ENCODE measurements at regions not wholly inside any gene's neighbourhood (a gene's known extent, or its start where the extent isn't known, plus 50 kb on each side); places are given as distances from the start of the nearest gene placed in this dataset.

DNA sequence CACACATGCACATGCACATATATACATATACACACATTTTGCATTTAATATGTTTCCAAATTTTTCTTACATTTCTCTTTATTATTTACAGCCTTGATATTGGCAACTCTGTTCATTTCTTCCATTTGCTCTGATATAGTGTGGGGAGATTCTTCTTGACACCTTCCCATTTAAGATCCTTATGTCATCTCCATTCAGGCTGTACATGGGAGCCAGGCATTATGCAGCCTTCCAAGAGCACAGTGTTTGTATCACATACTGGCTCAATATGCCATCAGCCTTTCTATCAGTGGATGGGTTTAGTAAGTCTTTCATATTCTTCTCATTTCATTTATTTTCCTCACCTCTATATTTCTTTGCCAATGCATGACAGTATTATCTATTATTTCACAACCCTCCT, 372.3 kb upstream of the FTMT start:
- no peak for TF ChIP-seq ZFX (IDR thresholded peaks at IDR 0.05)
- TF ChIP-seq, protein P1, sequence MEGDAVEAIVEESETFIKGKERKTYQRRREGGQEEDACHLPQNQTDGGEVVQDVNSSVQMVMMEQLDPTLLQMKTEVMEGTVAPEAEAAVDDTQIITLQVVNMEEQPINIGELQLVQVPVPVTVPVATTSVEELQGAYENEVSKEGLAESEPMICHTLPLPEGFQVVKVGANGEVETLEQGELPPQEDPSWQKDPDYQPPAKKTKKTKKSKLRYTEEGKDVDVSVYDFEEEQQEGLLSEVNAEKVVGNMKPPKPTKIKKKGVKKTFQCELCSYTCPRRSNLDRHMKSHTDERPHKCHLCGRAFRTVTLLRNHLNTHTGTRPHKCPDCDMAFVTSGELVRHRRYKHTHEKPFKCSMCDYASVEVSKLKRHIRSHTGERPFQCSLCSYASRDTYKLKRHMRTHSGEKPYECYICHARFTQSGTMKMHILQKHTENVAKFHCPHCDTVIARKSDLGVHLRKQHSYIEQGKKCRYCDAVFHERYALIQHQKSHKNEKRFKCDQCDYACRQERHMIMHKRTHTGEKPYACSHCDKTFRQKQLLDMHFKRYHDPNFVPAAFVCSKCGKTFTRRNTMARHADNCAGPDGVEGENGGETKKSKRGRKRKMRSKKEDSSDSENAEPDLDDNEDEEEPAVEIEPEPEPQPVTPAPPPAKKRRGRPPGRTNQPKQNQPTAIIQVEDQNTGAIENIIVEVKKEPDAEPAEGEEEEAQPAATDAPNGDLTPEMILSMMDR (IDR thresholded peaks at IDR 0.05 in 2 of 3, conservative IDR thresholded peaks at IDR 0.05 in 1 of 3; ENCODE audit: borderline replicate concordance in 1 of 3, insufficient read depth in 1 of 3, low read depth in 2 of 3, low read length in 2 of 3), result no peak
- TF ChIP-seq RAD21 (IDR thresholded peaks at IDR 0.05; ENCODE audit: low read depth), result no peak
- no peak for TF ChIP-seq EZH2phosphoT487 (IDR thresholded peaks at IDR 0.05; ENCODE audit: borderline replicate concordance)
- no peak for TF ChIP-seq EGR1 (IDR thresholded peaks at IDR 0.05; ENCODE audit: low read depth)
- no peak for TF ChIP-seq TCF7L2 (IDR thresholded peaks at IDR 0.05; ENCODE audit: borderline replicate concordance, extremely low read depth, insufficient read depth, insufficient read length)

All from HCT116 (cell line).